ENCODE measurements at regions not wholly inside any gene's neighbourhood (a gene's known extent, or its start where the extent isn't known, plus 50 kb on each side); places are given as distances from the start of the nearest gene placed in this dataset.

DNA sequence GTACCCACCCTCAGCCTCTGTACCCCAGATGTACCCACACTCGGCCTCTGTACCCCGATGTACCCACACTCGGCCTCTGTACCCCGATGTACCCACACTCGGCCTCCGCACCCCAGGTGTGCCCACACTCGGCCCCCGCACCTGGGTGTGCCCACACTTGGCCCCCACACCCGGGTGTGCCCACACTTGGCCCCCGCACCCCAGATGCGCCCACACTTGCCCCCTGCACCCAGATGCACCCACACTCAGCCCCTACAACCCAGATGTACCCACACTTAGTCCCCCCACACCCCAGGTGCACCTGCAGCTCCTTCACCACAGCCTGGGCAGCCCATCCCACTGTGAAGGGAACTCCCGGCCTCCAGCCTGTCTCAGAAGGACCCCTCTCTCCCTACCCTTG, 69.7 kb downstream of the PEX11G start:
- Histone ChIP-seq H3K27ac (no peak overlapping the region), H3K36me3 (peaks cover 97% of the 10 kb centered on the region), H4K20me1 (peaks cover 100% of the 10 kb centered on the region), H3K9ac (no peak overlapping the region), H3K4me3 (no peak overlapping the region), H3K9me3 (no peaks in the 10 kb centered on the region), H3K4me2 (no peak overlapping the region), H3K4me1 (peaks cover 5% of the 10 kb centered on the region; the same call in 1 of the 2 replicates), H3K27me3 (no peaks in the 10 kb centered on the region)
- TF ChIP-seq Cebpa-rat (IDR thresholded peaks at IDR 0.05): no peak

DNA sequence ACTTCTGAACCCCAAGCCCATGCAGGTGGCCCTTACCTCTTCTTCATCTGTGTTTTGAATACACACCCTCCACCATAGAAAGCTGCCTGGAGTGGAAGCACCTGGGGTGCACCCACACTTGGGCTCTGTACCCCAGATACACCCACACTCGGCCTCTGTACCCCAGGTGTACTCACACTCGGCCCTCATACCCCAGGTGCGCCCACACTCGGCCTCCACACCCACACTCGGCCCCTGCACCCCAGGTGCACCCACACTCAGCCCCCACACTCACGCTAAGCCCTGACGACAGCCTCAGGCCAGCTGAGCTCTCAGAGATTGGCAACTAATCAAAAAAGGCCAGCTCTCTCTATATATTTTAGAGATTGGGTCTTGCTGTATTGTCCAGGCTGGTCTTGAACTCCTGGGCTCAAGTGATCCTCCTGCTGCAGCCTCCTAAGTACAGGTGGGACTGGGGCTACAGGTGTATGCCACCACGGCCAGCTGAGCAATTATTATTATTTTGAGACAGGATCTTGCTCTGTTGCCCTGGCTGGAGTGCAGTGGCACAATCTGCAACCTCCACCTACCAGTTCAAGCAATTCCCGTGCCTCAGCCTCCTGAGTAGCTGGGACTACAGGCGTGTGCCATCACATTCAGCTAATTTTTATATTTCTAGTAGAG, 68.9 kb downstream of the PEX11G start:
- peaks cover 5% of the 10 kb centered on the region; the same call in 1 of the 2 replicates for H3K4me1 ChIP-seq
- H3K4me3 ChIP-seq: no peak overlapping the region
- H4K20me1 ChIP-seq: peaks cover 100% of the 10 kb centered on the region
- H3K36me3 ChIP-seq: peaks cover 98% of the 10 kb centered on the region
- H3K9ac ChIP-seq: no peak overlapping the region
- H3K27me3 ChIP-seq: no peaks in the 10 kb centered on the region
- no peaks in the 10 kb centered on the region for H3K9me3 ChIP-seq
- H3K4me2 ChIP-seq: no peak overlapping the region
- TF ChIP-seq Cebpa-rat (IDR thresholded peaks at IDR 0.05): no peak
- no peak overlapping the region for H3K27ac ChIP-seq

DNA sequence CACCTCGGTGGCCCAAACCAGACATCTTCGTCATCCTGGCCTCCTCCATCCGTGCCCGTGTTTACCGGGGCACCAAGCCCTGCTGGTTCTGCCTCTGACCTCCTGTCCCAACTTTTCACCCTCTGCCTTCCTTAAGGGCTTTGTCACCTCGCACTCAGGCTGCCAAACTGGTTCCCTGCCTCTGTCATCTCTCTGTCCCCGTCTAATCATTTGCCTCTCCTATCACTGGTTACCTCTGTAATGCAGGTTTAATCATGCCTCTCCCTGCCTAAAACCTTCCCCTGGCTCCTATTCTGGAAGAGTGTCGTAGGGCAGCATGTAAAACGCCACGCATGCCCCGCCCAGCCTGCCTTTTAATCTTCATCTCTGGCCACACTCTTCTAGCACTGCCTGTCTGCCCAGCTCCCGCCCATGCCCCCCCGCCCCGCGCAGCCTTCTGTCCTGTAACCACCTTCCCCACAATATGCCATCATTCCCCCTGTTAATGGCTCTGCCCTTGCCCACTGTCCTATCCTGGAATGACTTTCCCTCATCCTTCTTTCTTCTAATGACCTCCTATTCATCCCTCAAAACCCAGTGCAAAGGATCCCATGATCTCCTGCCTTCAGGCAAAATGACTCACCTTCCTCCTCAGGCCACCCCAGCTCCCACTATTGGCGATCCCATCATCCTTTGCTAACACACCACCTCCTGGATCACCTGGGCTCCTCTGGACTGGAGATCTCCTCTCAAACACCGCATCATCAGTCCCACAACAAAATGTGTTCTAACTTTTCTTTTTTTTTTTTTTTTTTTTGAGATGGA, 66.7 kb downstream of the PEX11G start:
- Histone ChIP-seq H3K4me3 (no peak overlapping the region), H3K27me3 (no peaks in the 10 kb centered on the region), H3K36me3 (peaks cover 100% of the 10 kb centered on the region), H3K4me2 (no peak overlapping the region), H3K9ac (no peak overlapping the region), H3K9me3 (no peaks in the 10 kb centered on the region), H4K20me1 (peaks cover 100% of the 10 kb centered on the region), H3K4me1 (no peaks in the 10 kb centered on the region), H3K27ac (no peak overlapping the region)
- no peak for TF ChIP-seq Cebpa-rat (IDR thresholded peaks at IDR 0.05)
